ENCODE measurements at regions not wholly inside any gene's neighbourhood (a gene's known extent, or its start where the extent isn't known, plus 50 kb on each side); places are given as distances from the start of the nearest gene placed in this dataset.

DNA sequence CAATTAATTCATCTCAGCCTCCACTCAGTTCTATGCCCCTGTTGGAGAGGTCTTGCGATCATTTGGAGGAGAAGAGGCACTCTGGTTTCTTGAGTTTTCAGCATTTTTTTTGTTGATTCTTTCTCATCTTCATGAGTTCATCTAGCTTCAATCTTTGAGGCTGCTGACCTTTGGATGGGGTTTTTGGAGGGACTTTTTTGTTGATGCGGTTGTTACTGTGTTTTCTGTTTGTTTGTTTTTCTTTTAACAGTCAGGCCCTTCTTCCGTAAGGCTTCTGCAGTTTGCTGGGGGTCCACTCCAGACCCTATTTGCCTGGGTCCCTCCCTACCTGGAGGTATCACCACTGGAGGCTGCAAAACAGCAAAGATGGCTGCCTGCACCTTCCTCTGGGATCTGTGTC lies 149.9 kb upstream of the RBBP8 start (continued):
- TF ChIP-seq, protein P1, sequence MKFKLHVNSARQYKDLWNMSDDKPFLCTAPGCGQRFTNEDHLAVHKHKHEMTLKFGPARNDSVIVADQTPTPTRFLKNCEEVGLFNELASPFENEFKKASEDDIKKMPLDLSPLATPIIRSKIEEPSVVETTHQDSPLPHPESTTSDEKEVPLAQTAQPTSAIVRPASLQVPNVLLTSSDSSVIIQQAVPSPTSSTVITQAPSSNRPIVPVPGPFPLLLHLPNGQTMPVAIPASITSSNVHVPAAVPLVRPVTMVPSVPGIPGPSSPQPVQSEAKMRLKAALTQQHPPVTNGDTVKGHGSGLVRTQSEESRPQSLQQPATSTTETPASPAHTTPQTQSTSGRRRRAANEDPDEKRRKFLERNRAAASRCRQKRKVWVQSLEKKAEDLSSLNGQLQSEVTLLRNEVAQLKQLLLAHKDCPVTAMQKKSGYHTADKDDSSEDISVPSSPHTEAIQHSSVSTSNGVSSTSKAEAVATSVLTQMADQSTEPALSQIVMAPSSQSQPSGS (IDR thresholded peaks at IDR 0.05; ENCODE audit: low read length): no peak
- TF ChIP-seq MXI1 (IDR thresholded peaks at IDR 0.05; ENCODE audit: low read depth, low read length) (no peak), YY1 (IDR thresholded peaks at IDR 0.05; ENCODE audit: low read depth, low read length) (peak; percentile 30; the same call in 1 of the 2 replicates)

DNA sequence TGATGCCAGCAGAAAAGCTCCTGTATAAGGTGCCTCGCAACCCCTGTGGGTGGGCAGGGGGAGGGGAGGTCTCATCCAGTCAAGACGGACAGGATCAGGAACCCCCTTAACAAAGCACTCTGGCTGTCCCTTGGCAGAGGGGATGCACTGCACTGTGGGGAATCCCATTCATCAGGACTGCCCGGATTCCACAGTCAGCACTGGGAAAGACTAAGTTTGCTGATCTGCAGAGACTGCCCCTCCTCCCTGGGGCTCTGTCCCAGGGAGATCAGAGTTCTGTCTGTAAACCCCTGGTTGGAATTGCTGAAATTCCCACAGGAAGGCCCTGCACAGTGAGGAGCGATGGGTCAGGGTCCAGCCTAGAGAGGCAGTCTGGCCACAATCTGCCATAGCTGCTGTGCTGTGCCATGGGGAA lies 149.5 kb upstream of the RBBP8 start:
- ChIA-PET SMC1A (ENCODE audit: uncharacterized antibody, unreplicated experiment) (interaction anchor here (0.9 to 2.2 kb wide), 5 partner anchors 8 to 146 kb away, joined by 3 to 8 read pairs (median 4); no protein-coding TSS in a partner anchor), POLR2A (interaction anchor here (0.6 to 1.2 kb wide), 3 partner anchors 9 to 104 kb away, joined by 3 to 4 read pairs (median 3); no protein-coding TSS in a partner anchor), RAD21 (ENCODE audit: unreplicated experiment) (interaction anchor here (0.8 to 2.3 kb wide), 4 partner anchors 8 to 63 kb away, joined by 3 to 6 read pairs (median 4); no protein-coding TSS in a partner anchor), CTCF (interaction anchor here (1.1 to 2.2 kb wide), 3 partner anchors 15 to 146 kb away, joined by 4 to 9 read pairs (median 6); no protein-coding TSS in a partner anchor)
- DNase-seq (ENCODE audit: low read depth, low spot score): no peak
- Histone ChIP-seq H3K4me3 (no peak overlapping the region), H2AFZ (ENCODE audit: control insufficient read depth, low read depth, low read length) (no peak overlapping the region), H3K79me2 (ENCODE audit: control insufficient read depth, insufficient read depth, low read length) (no peaks in the 10 kb centered on the region), H3K27me3 (replicated peaks in 1 of 2; ENCODE audit: control insufficient read depth in 2 of 2, insufficient read depth in 2 of 2, low read length in 1 of 2) (no peaks in the 10 kb centered on the region), H3K36me3 (ENCODE audit: control insufficient read depth in 2 of 2, insufficient read depth in 2 of 2, low read length in 1 of 2) (no peaks in the 10 kb centered on the region), H3K9me3 (replicated peaks; ENCODE audit: control insufficient read depth, insufficient read depth, low read length) (no peaks in the 10 kb centered on the region), H4K20me1 (ENCODE audit: control insufficient read depth, insufficient read depth) (no peaks in the 10 kb centered on the region), H3K4me1 (ENCODE audit: control insufficient read depth, insufficient read depth, low read length) (no peaks in the 10 kb centered on the region), H3K27ac (ENCODE audit: control insufficient read depth, insufficient read depth) (no peak overlapping the region), H3K4me2 (ENCODE audit: control insufficient read depth, insufficient read depth) (no peak overlapping the region), H3K9ac (ENCODE audit: control insufficient read depth, insufficient read depth, low read length) (no peak overlapping the region)
- WGBS (ENCODE audit: insufficient coverage, insufficient replicate concordance, low lambda C conversion rate, missing lambda C conversion rate): 25% methylated on average over 2 of the region's 4 CpGs
- intact Hi-C loops (cut with micrococcal nuclease; ENCODE audit: unreplicated experiment) (no loop called here), in situ Hi-C loops (cut with MboI) (no loop called here)
- no TSS peak for BruUV-seq (replicated peaks)
- no peak for FAIRE-seq
- peak; percentile 64 for ATAC-seq
- TF ChIP-seq IKZF2 (IDR thresholded peaks at IDR 0.05) (peak in 1 of 2 experiments; percentile 10; a peak in 1 of 4 replicates), IKZF1 (conservative IDR thresholded peaks at IDR 0.05) (peak; percentile 57; the same call in 1 of the 2 replicates)
- TF ChIP-seq, protein P2, sequence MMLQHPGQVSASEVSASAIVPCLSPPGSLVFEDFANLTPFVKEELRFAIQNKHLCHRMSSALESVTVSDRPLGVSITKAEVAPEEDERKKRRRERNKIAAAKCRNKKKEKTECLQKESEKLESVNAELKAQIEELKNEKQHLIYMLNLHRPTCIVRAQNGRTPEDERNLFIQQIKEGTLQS (IDR thresholded peaks at IDR 0.05; ENCODE audit: borderline replicate concordance, extremely low read depth, low read depth, low read length): no peak

Measured in GM12878 (cell line).